Kidney (tissue), 13 donors: ENCODE measurements at regions not wholly inside any gene's neighbourhood (a gene's known extent, or its start where the extent isn't known, plus 50 kb on each side); places are given as distances from the start of the nearest gene placed in this dataset.

ENCODE experiments used
- DNase-seq, 5 donors: peaks; one replicate each; pipeline ENCODE4 v3.0.0-alpha.2; 2013 to 2020
- FAIRE-seq: peaks from 2 replicates; lab custom pipeline; 2012; peaks lifted over from hg19 to GRCh38; lab: Jason Lieb, UNC
- H3K27ac ChIP-seq, 2 donors: one replicate each; pipeline ENCODE4 v1.7.0; 2013; ENCODE audit warnings: low read depth in 2 of 2, low read length in 2 of 2, inconsistent platforms in 1 of 2
- H3K27me3 ChIP-seq: one replicate; pipeline ENCODE4 v1.7.1; 2013; ENCODE audit warnings: low read length, inconsistent platforms; ENCODE audit not compliant: control insufficient read depth, insufficient read depth
- H3K36me3 ChIP-seq, 3 donors: one replicate each; pipeline versions ENCODE4 v1.7.0 to v1.7.1; 2013; ENCODE audit warnings: low read length in 3 of 3, control low read depth in 1 of 3, inconsistent platforms in 1 of 3; ENCODE audit not compliant: insufficient read depth in 3 of 3, control insufficient read depth in 2 of 3
- H3K4me1 ChIP-seq, 3 donors: one replicate each; pipeline versions ENCODE4 v1.7.0 to v1.7.1; 2013; ENCODE audit warnings: low read length in 3 of 3, inconsistent platforms in 1 of 3, low read depth in 1 of 3; ENCODE audit not compliant: control insufficient read depth in 2 of 3, insufficient read depth in 2 of 3
- H3K4me3 ChIP-seq, 3 donors: one replicate each; pipeline versions ENCODE4 v1.7.0 to v1.8.1; 2013; ENCODE audit warnings: low read length in 3 of 3, control low read depth in 1 of 3, inconsistent platforms in 1 of 3
- H3K9ac ChIP-seq, 3 donors: one replicate each; pipeline versions ENCODE4 v1.7.0 to v1.7.1; 2013; ENCODE audit warnings: low read length in 3 of 3, control low read depth in 1 of 3, inconsistent platforms in 1 of 3
- H3K9me3 ChIP-seq, 3 donors: one replicate each; pipeline versions ENCODE4 v1.7.0 to v1.7.1; 2013; ENCODE audit warnings: low read length in 3 of 3, control low read depth in 1 of 3, inconsistent platforms in 1 of 3; ENCODE audit not compliant: control insufficient read depth in 2 of 3, insufficient read depth in 1 of 3
- intact Hi-C: fragments of 100-400 bp; cut with DNase I; formaldehyde crosslinking; loops from one replicate; pipeline ENCODE4 v1.11.1; 2022
- TF ChIP-seq, protein P1 (sequence below): IDR thresholded peaks from 3 replicates; pipeline ENCODE4 v1.5.1; 2012; ENCODE audit warnings: mild to moderate bottlenecking, moderate library complexity, borderline replicate concordance; ENCODE audit not compliant: insufficient read depth; ENCODE audit errors: extremely low read depth
- donor health status: control.
- donor health status: control.
- donor health status: control.
- donor health status: control.
- donor health status: control.
- donor health status: DM: yes; HTN: yes; CAD: no.
- donor health status: Normal renal cell carcinoma (clear cell type).

- H3K4me3 ChIP-seq = no peak overlapping the region
- H3K9me3 ChIP-seq = peaks cover 0 to 2% (median 0%) of the 10 kb centered on the region in 3 donors
- peaks cover 10 to 23% (median 11%) of the 10 kb centered on the region in 3 donors for H3K4me1 ChIP-seq
- H3K27ac ChIP-seq = no peak overlapping the region
- FAIRE-seq (no peak), DNase-seq (no peak)
- no peaks in the 10 kb centered on the region for H3K27me3 ChIP-seq
- H3K9ac ChIP-seq = no peak overlapping the region
- TF ChIP-seq, protein P1, sequence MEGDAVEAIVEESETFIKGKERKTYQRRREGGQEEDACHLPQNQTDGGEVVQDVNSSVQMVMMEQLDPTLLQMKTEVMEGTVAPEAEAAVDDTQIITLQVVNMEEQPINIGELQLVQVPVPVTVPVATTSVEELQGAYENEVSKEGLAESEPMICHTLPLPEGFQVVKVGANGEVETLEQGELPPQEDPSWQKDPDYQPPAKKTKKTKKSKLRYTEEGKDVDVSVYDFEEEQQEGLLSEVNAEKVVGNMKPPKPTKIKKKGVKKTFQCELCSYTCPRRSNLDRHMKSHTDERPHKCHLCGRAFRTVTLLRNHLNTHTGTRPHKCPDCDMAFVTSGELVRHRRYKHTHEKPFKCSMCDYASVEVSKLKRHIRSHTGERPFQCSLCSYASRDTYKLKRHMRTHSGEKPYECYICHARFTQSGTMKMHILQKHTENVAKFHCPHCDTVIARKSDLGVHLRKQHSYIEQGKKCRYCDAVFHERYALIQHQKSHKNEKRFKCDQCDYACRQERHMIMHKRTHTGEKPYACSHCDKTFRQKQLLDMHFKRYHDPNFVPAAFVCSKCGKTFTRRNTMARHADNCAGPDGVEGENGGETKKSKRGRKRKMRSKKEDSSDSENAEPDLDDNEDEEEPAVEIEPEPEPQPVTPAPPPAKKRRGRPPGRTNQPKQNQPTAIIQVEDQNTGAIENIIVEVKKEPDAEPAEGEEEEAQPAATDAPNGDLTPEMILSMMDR = no peak
- H3K36me3 ChIP-seq = peaks cover 0 to 4% (median 0%) of the 10 kb centered on the region in 3 donors
- intact Hi-C loops = no loop called here
Measured at GRCh38 chr16:85524365-85524629, 88.8 kb upstream of the GSE1 start.

DNA sequence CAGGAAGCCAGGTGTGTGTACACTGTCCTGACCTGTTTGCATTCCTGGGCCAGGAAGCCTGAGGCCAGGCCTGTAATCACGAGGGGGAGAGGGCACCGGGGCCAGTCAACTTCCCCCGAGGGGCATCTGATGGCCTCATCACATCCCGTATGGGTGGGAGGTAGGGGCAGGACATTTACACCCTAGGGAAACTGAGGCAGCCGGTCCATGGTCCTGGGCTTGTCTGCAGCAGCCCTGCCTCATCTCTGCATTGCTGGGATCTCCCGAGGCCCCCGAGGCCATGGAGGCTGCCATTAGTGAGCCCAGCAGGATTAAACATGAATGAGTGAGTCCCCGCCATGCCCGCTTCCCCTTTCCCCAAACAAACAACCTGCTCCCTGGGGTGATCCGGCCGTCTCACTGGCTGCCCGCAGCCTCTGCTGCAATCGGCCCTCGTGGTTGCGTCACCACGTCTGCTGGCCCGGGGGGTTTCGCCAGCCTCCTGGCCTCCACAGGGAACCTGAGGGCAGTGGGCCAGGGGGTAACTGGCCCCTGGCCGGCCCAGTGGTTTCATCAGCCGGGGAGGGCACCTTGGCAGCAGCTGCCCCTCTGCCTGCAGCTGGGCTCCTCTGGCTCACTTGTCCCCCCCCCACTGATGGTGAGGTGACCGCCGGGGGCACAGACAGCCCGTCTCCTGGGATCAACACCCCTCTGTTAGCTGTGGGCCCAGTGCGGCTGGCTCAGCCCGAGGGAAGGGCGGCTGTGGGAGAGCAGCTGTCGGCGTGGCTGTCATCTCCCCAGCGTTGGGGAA lies 88.3 kb upstream of the GSE1 start:
- Histone ChIP-seq H3K9ac (no peak overlapping the region), H3K4me3 (no peak overlapping the region), H3K27ac (no peak overlapping the region)

GRCh38 chr16:85525420-85526184 lies 87.5 kb upstream of the GSE1 start:
- TF ChIP-seq, protein P1 = no peak
- H3K4me1 ChIP-seq = peaks cover 10 to 23% (median 11%) of the 10 kb centered on the region in 3 donors
- H3K36me3 ChIP-seq = peaks cover 0 to 2% (median 0%) of the 10 kb centered on the region in 3 donors
- no peaks in the 10 kb centered on the region for H3K27me3 ChIP-seq
- H3K9me3 ChIP-seq = no peaks in the 10 kb centered on the region
- DNase-seq (peak in 1 of 5 donors; percentile 32), FAIRE-seq (no peak)
- no peak overlapping the region for H3K9ac ChIP-seq
- intact Hi-C loops = no loop called here
- no peak overlapping the region for H3K4me3 ChIP-seq
- H3K27ac ChIP-seq = no peak overlapping the region

More for the DNA sequence above, 88.3 kb upstream of the GSE1 start:
- no peak for FAIRE-seq
- Histone ChIP-seq H3K27me3 (no peaks in the 10 kb centered on the region), H3K36me3 (peaks cover 0 to 2% (median 0%) of the 10 kb centered on the region in 3 donors), H3K9me3 (no peaks in the 10 kb centered on the region), H3K4me1 (peaks cover 10 to 23% (median 11%) of the 10 kb centered on the region in 3 donors)
- no peak for DNase-seq
- intact Hi-C loops = no loop called here
- TF ChIP-seq, protein P1 = no peak
